Esophagus (tissue), 2 donors: ENCODE measurements at regions not wholly inside any gene's neighbourhood (a gene's known extent, or its start where the extent isn't known, plus 50 kb on each side); places are given as distances from the start of the nearest gene placed in this dataset.

Experiments used
- H3K27ac ChIP-seq, 2 donors: one replicate each; pipeline ENCODE4 v1.5.1; 2013; ENCODE audit warnings: low read depth in 2 of 2, mild to moderate bottlenecking in 2 of 2, inconsistent platforms in 1 of 2, low read length in 1 of 2, moderate library complexity in 1 of 2
- H3K27me3 ChIP-seq, 2 donors: one replicate each; pipeline ENCODE4 v1.6.1; 2013; ENCODE audit warnings: low read length in 2 of 2, control low read depth in 1 of 2, mild to moderate bottlenecking in 1 of 2; ENCODE audit not compliant: insufficient read depth in 2 of 2, control insufficient read depth in 1 of 2
- H3K36me3 ChIP-seq, 2 donors: one replicate each; pipeline ENCODE4 v1.6.1; 2013; ENCODE audit warnings: low read length in 1 of 2; ENCODE audit not compliant: control insufficient read depth in 2 of 2, insufficient read depth in 2 of 2
- H3K4me1 ChIP-seq, 2 donors: one replicate each; pipeline ENCODE4 v1.6.1; 2013; ENCODE audit warnings: low read length in 1 of 2; ENCODE audit not compliant: control insufficient read depth in 2 of 2, insufficient read depth in 2 of 2
- H3K4me3 ChIP-seq, 2 donors: one replicate each; pipeline ENCODE4 v1.5.1; 2013; ENCODE audit warnings: low read length in 2 of 2, mild to moderate bottlenecking in 2 of 2, low read depth in 1 of 2, moderate library complexity in 1 of 2
- H3K9me3 ChIP-seq, 2 donors: one replicate each; pipeline ENCODE4 v1.6.1; 2013; ENCODE audit warnings: mild to moderate bottlenecking in 2 of 2, low read depth in 1 of 2, low read length in 1 of 2, moderate library complexity in 1 of 2; ENCODE audit not compliant: control insufficient read depth in 2 of 2, insufficient read depth in 1 of 2
- WGBS, 2 donors: extraction: QIAGEN DNeasy Blood & Tissue Kit; methylation state at CpG; one replicate each; pipeline ENCODE4 v1.1.7; 2013; 5-methylcytosine and 5-hydroxymethylcytosine counted together
- donor health status: healthy with polysubstance abuse.
- donor health status: Bipolar disorder and iron deficiency.

DNA sequence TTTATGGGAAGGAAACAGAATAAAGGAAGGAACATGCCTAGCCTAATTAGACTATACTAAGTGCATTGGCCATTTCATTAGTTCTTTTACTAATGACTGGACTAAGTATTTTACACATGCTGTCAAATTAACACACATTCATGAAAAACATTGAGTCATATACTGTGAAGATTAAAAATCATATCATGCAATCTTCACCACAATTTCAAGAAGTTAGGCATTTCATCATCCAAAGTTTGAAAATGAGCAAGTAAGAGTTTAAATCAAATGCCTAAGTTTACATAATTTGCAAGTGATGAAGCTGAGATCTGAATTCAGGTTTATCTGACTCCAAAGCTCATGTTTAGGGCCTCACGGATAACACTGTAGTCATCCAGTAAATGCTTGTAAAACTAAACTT is 601.0 kb downstream of the PDCD6IP start:
- no peaks in the 10 kb centered on the region for H3K27me3 ChIP-seq
- H3K4me3 ChIP-seq, result no peak overlapping the region
- H3K9me3 ChIP-seq, result peaks cover 0 to 7% of the 10 kb centered on the region in 2 donors
- 93 to 94% methylated on average over 1 of the region's 1 CpG for WGBS, 2 donors
- H3K4me1 ChIP-seq, result no peaks in the 10 kb centered on the region
- H3K36me3 ChIP-seq, result no peaks in the 10 kb centered on the region
- no peak overlapping the region for H3K27ac ChIP-seq

DNA sequence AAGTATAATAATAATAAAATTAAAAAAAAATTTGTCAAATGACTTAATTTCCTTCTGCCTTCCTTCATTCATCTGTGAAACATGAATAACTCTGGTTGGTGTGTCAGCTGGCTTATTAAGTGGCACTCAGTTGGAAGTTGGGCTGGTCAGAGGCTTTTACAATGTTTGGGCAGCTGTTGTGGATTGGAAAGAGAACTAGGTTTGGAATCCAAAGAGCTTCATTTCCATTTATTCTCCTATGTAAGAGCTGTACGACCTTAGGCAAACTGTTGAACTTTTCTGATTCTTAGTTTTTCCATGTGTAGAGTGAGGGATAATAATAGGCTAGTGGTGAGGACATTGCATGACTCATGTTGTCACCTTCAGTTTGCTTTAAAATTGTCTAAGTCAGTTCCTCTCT is 606.7 kb downstream of the PDCD6IP start:
- WGBS, 2 donors, result 47 to 66% methylated on average over 1 of the region's 1 CpG
- no peaks in the 10 kb centered on the region for H3K9me3 ChIP-seq
- H3K27ac ChIP-seq, result no peak overlapping the region
- H3K4me1 ChIP-seq, result no peaks in the 10 kb centered on the region
- H3K36me3 ChIP-seq, result no peaks in the 10 kb centered on the region
- no peaks in the 10 kb centered on the region for H3K27me3 ChIP-seq
- H3K4me3 ChIP-seq, result no peak overlapping the region

DNA sequence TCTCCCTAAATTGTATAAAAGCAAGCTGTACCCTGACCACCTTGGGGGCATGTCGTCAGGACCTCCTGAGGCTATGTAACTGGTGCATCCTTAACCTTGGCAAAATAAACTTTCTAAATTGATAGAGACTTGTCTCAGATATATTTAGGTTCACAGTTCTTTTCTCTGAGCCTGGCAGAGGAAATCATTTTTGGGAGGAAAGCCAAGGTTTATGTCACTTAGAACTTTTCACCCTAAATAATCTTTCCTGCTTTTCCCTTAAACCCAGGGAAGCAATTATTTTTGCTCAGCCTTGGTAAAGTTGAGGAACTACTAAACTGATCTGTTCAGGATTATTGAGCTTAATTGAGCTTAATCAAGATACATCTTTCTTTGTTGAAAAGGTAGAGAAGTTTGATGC is 608.9 kb downstream of the PDCD6IP start:
- WGBS, 2 donors, result 33 to 47% methylated on average over 1 of the region's 1 CpG

DNA sequence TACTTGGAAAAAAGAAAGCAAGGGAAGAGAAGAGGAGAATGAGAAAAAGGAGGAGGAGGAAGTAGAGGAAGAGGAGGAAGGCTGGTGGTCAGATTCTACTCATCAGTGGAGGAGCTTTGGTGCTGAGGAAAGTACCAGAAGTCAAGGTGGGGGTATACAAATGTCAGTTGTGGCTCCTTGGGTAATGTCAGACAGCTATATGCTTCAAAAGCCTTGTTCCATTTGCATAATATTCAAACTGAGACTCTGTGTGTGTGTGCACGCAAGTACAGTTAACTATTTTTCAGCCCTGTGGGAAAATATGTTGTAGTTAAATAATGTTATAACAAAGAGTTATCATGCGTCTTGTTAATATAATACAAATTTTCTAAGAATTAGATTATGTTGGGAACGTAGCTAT is 609.7 kb downstream of the PDCD6IP start:
- H3K4me1 ChIP-seq, result no peaks in the 10 kb centered on the region
- H3K27me3 ChIP-seq, result no peaks in the 10 kb centered on the region
- no peak overlapping the region for H3K4me3 ChIP-seq
- no peaks in the 10 kb centered on the region for H3K36me3 ChIP-seq
- no peaks in the 10 kb centered on the region for H3K9me3 ChIP-seq
- no peak overlapping the region for H3K27ac ChIP-seq
- WGBS, 2 donors, result 78 to 88% methylated on average over 3 of the region's 3 CpGs

More for the DNA sequence above, 608.9 kb downstream of the PDCD6IP start:
- Histone ChIP-seq H3K4me3 (no peak overlapping the region), H3K4me1 (no peaks in the 10 kb centered on the region), H3K27me3 (no peaks in the 10 kb centered on the region), H3K36me3 (no peaks in the 10 kb centered on the region), H3K27ac (no peak overlapping the region), H3K9me3 (no peaks in the 10 kb centered on the region)

DNA sequence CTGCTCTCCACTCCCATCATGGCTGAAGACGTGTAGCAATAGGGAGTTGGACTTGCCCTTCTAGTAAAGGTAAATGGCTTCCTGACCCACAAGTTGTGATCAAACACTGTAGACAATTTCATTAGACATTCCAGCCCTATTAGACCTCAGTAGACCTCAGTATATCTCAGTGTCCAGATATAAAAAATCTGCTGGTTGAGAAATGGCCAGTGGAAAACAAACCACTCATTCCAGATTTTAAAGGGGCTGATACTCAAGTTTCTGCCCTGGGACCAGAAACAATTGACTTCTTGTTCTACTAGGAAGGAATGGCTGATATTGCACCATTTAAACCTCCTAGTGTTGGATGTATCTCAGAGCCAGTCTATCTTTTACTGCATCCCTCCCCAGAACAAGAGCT is 613.2 kb downstream of the PDCD6IP start:
- H3K27ac ChIP-seq, result no peak overlapping the region
- H3K4me1 ChIP-seq, result no peaks in the 10 kb centered on the region
- H3K9me3 ChIP-seq, result no peaks in the 10 kb centered on the region
- no peak overlapping the region for H3K4me3 ChIP-seq
- H3K36me3 ChIP-seq, result no peaks in the 10 kb centered on the region
- H3K27me3 ChIP-seq, result no peaks in the 10 kb centered on the region
- WGBS, 2 donors, result 62 to 82% methylated on average over 1 of the region's 1 CpG

DNA sequence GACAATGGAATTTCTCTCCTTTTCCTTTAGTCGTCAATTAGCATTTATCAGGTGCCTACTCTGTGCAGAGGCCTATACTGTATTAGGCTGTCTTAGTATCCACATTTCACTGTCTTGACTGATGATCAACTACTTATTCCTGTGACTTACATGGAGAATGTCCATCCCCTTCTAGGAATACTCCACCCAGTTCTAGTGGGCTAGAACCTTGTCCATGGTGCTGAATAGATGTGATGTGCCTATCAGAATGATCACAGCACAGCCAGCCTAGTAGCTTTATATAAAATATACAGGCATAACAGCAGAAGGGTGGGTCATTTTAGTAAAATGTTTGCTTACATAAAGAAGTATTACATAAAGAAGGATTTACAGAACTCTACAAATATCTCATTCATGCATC is 621.4 kb downstream of the PDCD6IP start:
- 75 to 87% methylated on average over 1 of the region's 1 CpG for WGBS, 2 donors
- H3K27ac ChIP-seq, result no peak overlapping the region

DNA sequence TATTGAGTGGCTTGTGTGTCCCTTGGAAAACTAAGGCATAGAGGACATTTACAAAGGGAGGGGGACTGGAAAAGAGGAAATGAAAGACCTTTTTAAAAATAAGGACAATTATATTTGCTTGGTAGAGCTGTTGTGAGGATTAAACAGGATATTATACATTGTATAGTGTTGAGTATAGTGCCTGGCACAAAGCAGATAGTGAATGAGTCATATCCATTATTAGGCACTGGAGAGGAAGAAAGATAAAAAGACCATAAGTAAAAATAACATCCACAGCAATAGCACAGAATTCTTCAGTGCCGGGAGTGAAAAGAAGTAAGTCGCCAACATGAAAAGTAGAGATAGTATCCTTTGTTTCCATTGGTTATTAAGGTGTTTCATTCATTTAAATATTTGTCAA is 623.3 kb downstream of the PDCD6IP start:
- Histone ChIP-seq H3K27me3 (no peaks in the 10 kb centered on the region), H3K36me3 (no peaks in the 10 kb centered on the region), H3K27ac (no peak overlapping the region), H3K9me3 (no peaks in the 10 kb centered on the region), H3K4me1 (peaks cover 0 to 2% of the 10 kb centered on the region in 2 donors), H3K4me3 (no peak overlapping the region)
- 46 to 66% methylated on average over 2 of the region's 2 CpGs for WGBS, 2 donors

More for the DNA sequence above, 621.4 kb downstream of the PDCD6IP start:
- no peaks in the 10 kb centered on the region for H3K36me3 ChIP-seq
- H3K27me3 ChIP-seq, result no peaks in the 10 kb centered on the region
- no peak overlapping the region for H3K4me3 ChIP-seq
- H3K9me3 ChIP-seq, result no peaks in the 10 kb centered on the region
- H3K4me1 ChIP-seq, result peaks cover 0 to 2% of the 10 kb centered on the region in 2 donors

DNA sequence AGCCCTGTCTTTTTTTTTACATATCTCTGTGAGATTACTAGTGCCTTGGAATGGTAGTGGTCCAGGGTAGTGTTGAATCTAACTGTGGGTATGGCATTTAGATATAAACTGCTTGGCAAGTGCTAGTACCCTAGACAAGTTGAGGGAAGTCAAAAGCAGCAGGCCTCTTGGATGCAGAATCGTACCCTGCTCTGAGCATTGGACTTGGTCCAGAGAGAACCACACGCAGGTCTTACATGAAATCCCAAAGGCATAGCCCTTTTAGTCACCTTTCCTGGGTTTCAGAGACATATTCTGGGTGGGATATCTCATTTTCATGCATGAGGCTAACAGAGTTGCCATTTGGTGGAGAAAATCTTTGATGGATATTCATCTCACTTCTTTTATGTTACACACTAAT is 641.4 kb downstream of the PDCD6IP start:
- H3K9me3 ChIP-seq, result no peaks in the 10 kb centered on the region
- no peaks in the 10 kb centered on the region for H3K27me3 ChIP-seq
- WGBS, 2 donors, result 44 to 69% methylated on average over 2 of the region's 2 CpGs
- H3K4me3 ChIP-seq, result no peak overlapping the region
- H3K36me3 ChIP-seq, result no peaks in the 10 kb centered on the region
- no peaks in the 10 kb centered on the region for H3K4me1 ChIP-seq
- H3K27ac ChIP-seq, result no peak overlapping the region

DNA sequence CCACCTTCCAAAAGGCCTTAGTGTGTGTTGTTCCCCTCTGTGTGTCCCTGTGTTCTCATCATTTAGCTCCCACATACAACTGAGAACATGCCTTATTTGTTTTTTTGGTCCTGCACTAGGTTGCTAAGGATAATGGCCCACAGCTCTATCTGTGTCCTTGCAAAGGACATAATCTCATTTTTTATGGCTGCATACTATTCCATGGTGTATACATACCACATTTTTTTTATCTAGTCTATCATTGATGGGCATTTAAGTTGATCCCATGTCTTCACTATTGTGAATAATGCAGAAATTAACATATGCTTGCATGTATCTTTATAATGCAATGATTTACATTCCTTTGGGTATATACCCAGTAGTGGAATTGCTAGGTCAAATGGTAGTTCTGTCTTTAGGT is 645.7 kb downstream of the PDCD6IP start:
- H3K27me3 ChIP-seq, result no peaks in the 10 kb centered on the region
- H3K9me3 ChIP-seq, result no peaks in the 10 kb centered on the region
- H3K4me1 ChIP-seq, result no peaks in the 10 kb centered on the region
- H3K36me3 ChIP-seq, result no peaks in the 10 kb centered on the region
- H3K27ac ChIP-seq, result no peak overlapping the region
- H3K4me3 ChIP-seq, result no peak overlapping the region

DNA sequence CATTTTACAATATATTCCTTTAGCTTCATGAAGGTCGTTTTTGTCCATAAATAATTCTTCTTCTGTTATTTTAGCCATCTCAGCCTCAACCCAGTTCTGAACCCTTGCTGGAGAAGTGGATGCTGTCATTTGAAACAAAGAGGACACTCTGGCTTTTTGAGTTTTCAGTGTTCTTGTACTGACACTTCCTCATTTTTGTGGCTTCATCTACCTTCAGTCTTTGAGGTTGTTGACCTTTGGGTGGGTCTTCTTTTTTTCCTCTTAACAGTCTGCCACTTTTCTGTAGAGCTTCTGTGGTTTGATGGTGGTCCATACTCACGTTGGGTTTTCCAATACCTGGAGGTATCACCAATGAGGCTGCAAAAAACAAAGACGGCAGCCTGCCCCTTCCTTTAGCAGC is 650.9 kb downstream of the PDCD6IP start:
- WGBS, 2 donors, result 55 to 64% methylated on average over 3 of the region's 3 CpGs
- no peaks in the 10 kb centered on the region for H3K9me3 ChIP-seq
- H3K27me3 ChIP-seq, result no peaks in the 10 kb centered on the region
- no peak overlapping the region for H3K4me3 ChIP-seq
- H3K27ac ChIP-seq, result no peak overlapping the region
- H3K36me3 ChIP-seq, result no peaks in the 10 kb centered on the region
- no peaks in the 10 kb centered on the region for H3K4me1 ChIP-seq
